HG03135 (cell line): ENCODE measurements at regions not wholly inside any gene's neighbourhood (a gene's known extent, or its start where the extent isn't known, plus 50 kb on each side); places are given as distances from the start of the nearest gene placed in this dataset.

ENCODE experiments used
- ATAC-seq: cut with Tn5 transposase; IDR thresholded peaks from one replicate; pipeline ENCODE4 v1.9.1; 2021; ENCODE audit warnings: mild to moderate bottlenecking, moderate library complexity; ENCODE audit not compliant: unreplicated experiment

- no peak for ATAC-seq
Observed at GRCh38 chr4:17068392-17068791, 169.9 kb upstream of the LDB2 start.

- no peak for ATAC-seq
Observed at GRCh38 chr4:17066972-17067371, 168.5 kb upstream of the LDB2 start.

- no peak for ATAC-seq
Observed at GRCh38 chr4:17066236-17066635, 167.8 kb upstream of the LDB2 start.

GRCh38 chr4:17065821-17066220 is 167.4 kb upstream of the LDB2 start:
- ATAC-seq: no peak

GRCh38 chr4:17064959-17065358 is 166.5 kb upstream of the LDB2 start:
- ATAC-seq: no peak

GRCh38 chr4:17063888-17064287 is 165.4 kb upstream of the LDB2 start:
- no peak for ATAC-seq

- ATAC-seq: no peak
Observed at GRCh38 chr4:17060230-17060629, 161.8 kb upstream of the LDB2 start.

GRCh38 chr4:17058916-17059741 is 160.7 kb upstream of the LDB2 start:
- ATAC-seq: no peak

GRCh38 chr4:17058536-17058915 is 160.1 kb upstream of the LDB2 start:
- ATAC-seq: no peak

GRCh38 chr4:17057035-17057434 is 158.6 kb upstream of the LDB2 start:
- ATAC-seq: no peak

- ATAC-seq: no peak
Observed at GRCh38 chr4:17055788-17056187, 157.3 kb upstream of the LDB2 start.

GRCh38 chr4:17045866-17046265 is 147.4 kb upstream of the LDB2 start:
- ATAC-seq: no peak

GRCh38 chr4:17038510-17039176 is 140.2 kb upstream of the LDB2 start:
- ATAC-seq: no peak

GRCh38 chr4:17033768-17034181 is 135.3 kb upstream of the LDB2 start:
- ATAC-seq: no peak

GRCh38 chr4:17033025-17033767 is 134.8 kb upstream of the LDB2 start:
- no peak for ATAC-seq

- no peak for ATAC-seq
Observed at GRCh38 chr4:17030543-17030942, 132.1 kb upstream of the LDB2 start.

GRCh38 chr4:17029964-17030363 is 131.5 kb upstream of the LDB2 start:
- no peak for ATAC-seq

GRCh38 chr4:17029432-17029831 is 131.0 kb upstream of the LDB2 start:
- ATAC-seq: no peak

- no peak for ATAC-seq
Observed at GRCh38 chr4:17027495-17027894, 129.1 kb upstream of the LDB2 start.

- ATAC-seq: no peak
Observed at GRCh38 chr4:17024425-17024824, 126.0 kb upstream of the LDB2 start.

GRCh38 chr4:17020901-17021300 is 122.5 kb upstream of the LDB2 start:
- no peak for ATAC-seq

- ATAC-seq: no peak
Observed at GRCh38 chr4:17020451-17020850, 122.0 kb upstream of the LDB2 start.
